ENCODE measurements at regions not wholly inside any gene's neighbourhood (a gene's known extent, or its start where the extent isn't known, plus 50 kb on each side); places are given as distances from the start of the nearest gene placed in this dataset.

DNA sequence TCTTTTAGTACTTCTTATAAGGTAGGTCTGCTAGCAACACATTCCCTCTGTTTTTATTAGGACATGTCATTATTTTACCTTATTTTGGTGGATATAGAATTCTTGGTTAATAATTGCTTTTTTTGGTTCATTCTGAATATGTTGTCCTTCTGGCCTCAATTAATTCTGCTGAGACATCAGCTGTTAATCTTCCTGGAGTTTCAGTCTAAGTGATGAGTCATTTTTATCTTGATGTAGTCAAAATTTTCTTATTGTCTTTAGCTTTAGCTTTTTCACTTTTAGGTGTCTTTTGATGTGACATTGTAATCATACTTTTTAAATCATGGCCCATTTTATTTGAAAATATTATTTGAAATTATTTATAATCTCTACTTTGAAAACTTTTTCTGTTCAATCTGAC, 104.9 kb upstream of the PMCH start:
- H3K4me1 ChIP-seq (ENCODE audit: insufficient read depth, low read length, severe bottlenecking), result no peaks in the 10 kb centered on the region
- no peak overlapping the region for H3K9ac ChIP-seq (ENCODE audit: low read length)
- H4K20me1 ChIP-seq (ENCODE audit: insufficient read depth, low read length), result no peaks in the 10 kb centered on the region
- H2AFZ ChIP-seq (ENCODE audit: low read length), result no peak overlapping the region
- H3K4me3 ChIP-seq (ENCODE audit: low read depth, low read length, poor library complexity, severe bottlenecking), result no peak overlapping the region
- H3K4me2 ChIP-seq (ENCODE audit: low read length), result no peak overlapping the region
- H3F3A ChIP-seq (ENCODE audit: insufficient read depth, low read length), result no peaks in the 10 kb centered on the region
- H3K36me3 ChIP-seq (ENCODE audit: insufficient read depth, low read length), result no peaks in the 10 kb centered on the region
- TF ChIP-seq EZH2 (IDR thresholded peaks at IDR 0.05; ENCODE audit: borderline replicate concordance, low read length), result no peak
- TF ChIP-seq, protein P1, sequence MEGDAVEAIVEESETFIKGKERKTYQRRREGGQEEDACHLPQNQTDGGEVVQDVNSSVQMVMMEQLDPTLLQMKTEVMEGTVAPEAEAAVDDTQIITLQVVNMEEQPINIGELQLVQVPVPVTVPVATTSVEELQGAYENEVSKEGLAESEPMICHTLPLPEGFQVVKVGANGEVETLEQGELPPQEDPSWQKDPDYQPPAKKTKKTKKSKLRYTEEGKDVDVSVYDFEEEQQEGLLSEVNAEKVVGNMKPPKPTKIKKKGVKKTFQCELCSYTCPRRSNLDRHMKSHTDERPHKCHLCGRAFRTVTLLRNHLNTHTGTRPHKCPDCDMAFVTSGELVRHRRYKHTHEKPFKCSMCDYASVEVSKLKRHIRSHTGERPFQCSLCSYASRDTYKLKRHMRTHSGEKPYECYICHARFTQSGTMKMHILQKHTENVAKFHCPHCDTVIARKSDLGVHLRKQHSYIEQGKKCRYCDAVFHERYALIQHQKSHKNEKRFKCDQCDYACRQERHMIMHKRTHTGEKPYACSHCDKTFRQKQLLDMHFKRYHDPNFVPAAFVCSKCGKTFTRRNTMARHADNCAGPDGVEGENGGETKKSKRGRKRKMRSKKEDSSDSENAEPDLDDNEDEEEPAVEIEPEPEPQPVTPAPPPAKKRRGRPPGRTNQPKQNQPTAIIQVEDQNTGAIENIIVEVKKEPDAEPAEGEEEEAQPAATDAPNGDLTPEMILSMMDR (IDR thresholded peaks at IDR 0.05; ENCODE audit: low read length), result no peak
- H3K9me3 ChIP-seq (ENCODE audit: low read length), result 0 out of 2 replicates have a peak, but pooled peaks cover 2% of the 10 kb centered on the region
- no peaks in the 10 kb centered on the region for H3K27me3 ChIP-seq (ENCODE audit: insufficient read depth, low read length)
- no peaks in the 10 kb centered on the region for H3K79me2 ChIP-seq (ENCODE audit: insufficient read depth, low read length)
- H3K9me2 ChIP-seq (ENCODE audit: low read depth, low read length), result no peaks in the 10 kb centered on the region
- H3K27ac ChIP-seq (ENCODE audit: low read depth, low read length, poor library complexity, severe bottlenecking), result no peak overlapping the region

DNA sequence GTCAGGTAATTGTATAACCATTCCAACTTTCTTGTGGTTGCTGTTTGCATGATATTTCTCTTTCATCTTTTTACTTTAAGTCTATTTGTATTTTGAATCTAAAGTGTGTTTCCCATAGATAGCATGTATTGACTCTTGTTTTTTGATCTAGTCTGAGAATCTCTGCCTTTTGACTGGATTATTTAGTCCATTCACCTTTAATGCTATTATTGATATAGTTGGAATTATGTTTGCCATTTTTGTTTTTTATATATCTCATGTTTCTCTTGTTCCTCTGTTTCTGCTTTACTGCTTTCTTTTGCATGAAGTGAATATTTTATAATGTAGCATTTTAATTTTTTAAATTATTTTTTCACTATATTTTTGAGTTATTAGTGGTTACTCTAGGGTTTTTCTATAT, 103.9 kb upstream of the PMCH start:
- Histone ChIP-seq H3K27ac (ENCODE audit: low read depth, low read length, poor library complexity, severe bottlenecking) (no peak overlapping the region), H3K4me1 (ENCODE audit: insufficient read depth, low read length, severe bottlenecking) (no peaks in the 10 kb centered on the region), H3K79me2 (ENCODE audit: insufficient read depth, low read length) (no peaks in the 10 kb centered on the region), H3K36me3 (ENCODE audit: insufficient read depth, low read length) (no peaks in the 10 kb centered on the region), H3K9me2 (ENCODE audit: low read depth, low read length) (no peaks in the 10 kb centered on the region), H4K20me1 (ENCODE audit: insufficient read depth, low read length) (no peaks in the 10 kb centered on the region), H3K9me3 (ENCODE audit: low read length) (0 out of 2 replicates have a peak, but pooled peaks cover 2% of the 10 kb centered on the region), H3K27me3 (ENCODE audit: insufficient read depth, low read length) (no peaks in the 10 kb centered on the region), H3K4me2 (ENCODE audit: low read length) (no peak overlapping the region), H3F3A (ENCODE audit: insufficient read depth, low read length) (no peaks in the 10 kb centered on the region), H3K9ac (ENCODE audit: low read length) (no peak overlapping the region), H2AFZ (ENCODE audit: low read length) (no peak overlapping the region), H3K4me3 (ENCODE audit: low read depth, low read length, poor library complexity, severe bottlenecking) (no peak overlapping the region)
- TF ChIP-seq, protein P1 (IDR thresholded peaks at IDR 0.05; ENCODE audit: low read length), result no peak
- TF ChIP-seq EZH2 (IDR thresholded peaks at IDR 0.05; ENCODE audit: borderline replicate concordance, low read length), result no peak

DNA sequence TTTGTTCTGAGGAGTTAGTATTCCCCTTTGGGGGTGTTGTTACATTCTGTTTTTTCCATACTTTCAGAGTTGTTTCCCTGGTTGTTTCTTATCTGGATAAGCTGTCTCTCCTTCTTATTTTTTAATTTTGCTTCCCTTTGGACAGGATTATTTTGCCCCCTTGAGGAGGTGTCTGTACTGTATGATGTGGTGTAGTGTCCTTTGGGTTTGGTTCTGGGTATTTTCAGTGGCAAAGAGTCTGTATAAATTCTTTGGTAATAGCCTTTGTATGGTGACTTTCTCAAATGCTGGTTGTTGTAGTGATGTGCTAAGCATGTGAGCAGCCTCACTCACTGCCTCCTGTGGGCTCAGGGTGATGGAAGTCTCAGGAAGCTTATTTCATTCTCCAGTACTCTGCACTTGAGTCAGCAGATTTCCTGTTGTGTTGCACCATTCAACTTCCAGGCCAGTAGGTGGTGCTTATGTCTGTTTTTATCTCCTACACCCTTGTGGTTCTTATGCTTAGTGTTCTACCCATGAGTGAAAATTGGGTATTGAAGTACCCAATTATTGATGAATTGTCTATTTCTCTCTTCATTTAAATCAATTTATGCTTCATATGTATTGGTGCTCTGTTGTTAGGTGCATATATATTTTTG, 103.3 kb upstream of the PMCH start:
- H3F3A ChIP-seq (ENCODE audit: insufficient read depth, low read length), result no peaks in the 10 kb centered on the region
- H3K9me2 ChIP-seq (ENCODE audit: low read depth, low read length), result no peaks in the 10 kb centered on the region
- H3K9me3 ChIP-seq (ENCODE audit: low read length), result 0 out of 2 replicates have a peak, but pooled peaks cover 2% of the 10 kb centered on the region
- H3K27me3 ChIP-seq (ENCODE audit: insufficient read depth, low read length), result no peaks in the 10 kb centered on the region
- H3K4me2 ChIP-seq (ENCODE audit: low read length), result no peak overlapping the region
- H2AFZ ChIP-seq (ENCODE audit: low read length), result no peak overlapping the region
- no peak overlapping the region for H3K4me3 ChIP-seq (ENCODE audit: low read depth, low read length, poor library complexity, severe bottlenecking)
- H3K27ac ChIP-seq (ENCODE audit: low read depth, low read length, poor library complexity, severe bottlenecking), result no peak overlapping the region
- no peak overlapping the region for H3K9ac ChIP-seq (ENCODE audit: low read length)
- H3K4me1 ChIP-seq (ENCODE audit: insufficient read depth, low read length, severe bottlenecking), result no peaks in the 10 kb centered on the region
- no peaks in the 10 kb centered on the region for H4K20me1 ChIP-seq (ENCODE audit: insufficient read depth, low read length)
- no peaks in the 10 kb centered on the region for H3K79me2 ChIP-seq (ENCODE audit: insufficient read depth, low read length)
- TF ChIP-seq EZH2 (IDR thresholded peaks at IDR 0.05; ENCODE audit: borderline replicate concordance, low read length), result no peak
- TF ChIP-seq, protein P1 (IDR thresholded peaks at IDR 0.05; ENCODE audit: low read length), result peak; percentile 50; the same call in 1 of the 2 replicates
- no peaks in the 10 kb centered on the region for H3K36me3 ChIP-seq (ENCODE audit: insufficient read depth, low read length)
